ENCODE measurements at regions not wholly inside any gene's neighbourhood (a gene's known extent, or its start where the extent isn't known, plus 50 kb on each side); places are given as distances from the start of the nearest gene placed in this dataset.

DNA sequence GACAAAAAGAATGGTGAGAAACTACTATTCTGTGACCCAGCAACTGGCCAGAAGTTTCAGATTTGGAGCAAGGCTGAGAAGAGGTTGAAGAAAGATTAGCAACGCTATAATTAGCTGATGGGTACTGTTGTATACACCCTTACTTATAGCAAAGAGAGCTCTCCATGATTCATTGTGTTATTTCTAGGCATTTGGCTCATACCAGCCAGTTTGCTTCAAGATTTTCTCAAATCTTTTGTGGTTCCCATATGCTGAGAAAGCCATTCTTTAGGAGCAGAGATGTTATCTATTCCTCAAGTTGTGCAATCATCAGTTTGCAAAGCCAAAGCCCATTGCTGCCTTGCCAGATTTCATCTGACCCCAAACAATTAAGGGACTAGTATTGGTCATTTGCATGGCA is 179.4 kb downstream of the ETS1 start:
- DNase-seq (ENCODE audit: extremely low read depth, low read depth, low spot score): no peak

DNA sequence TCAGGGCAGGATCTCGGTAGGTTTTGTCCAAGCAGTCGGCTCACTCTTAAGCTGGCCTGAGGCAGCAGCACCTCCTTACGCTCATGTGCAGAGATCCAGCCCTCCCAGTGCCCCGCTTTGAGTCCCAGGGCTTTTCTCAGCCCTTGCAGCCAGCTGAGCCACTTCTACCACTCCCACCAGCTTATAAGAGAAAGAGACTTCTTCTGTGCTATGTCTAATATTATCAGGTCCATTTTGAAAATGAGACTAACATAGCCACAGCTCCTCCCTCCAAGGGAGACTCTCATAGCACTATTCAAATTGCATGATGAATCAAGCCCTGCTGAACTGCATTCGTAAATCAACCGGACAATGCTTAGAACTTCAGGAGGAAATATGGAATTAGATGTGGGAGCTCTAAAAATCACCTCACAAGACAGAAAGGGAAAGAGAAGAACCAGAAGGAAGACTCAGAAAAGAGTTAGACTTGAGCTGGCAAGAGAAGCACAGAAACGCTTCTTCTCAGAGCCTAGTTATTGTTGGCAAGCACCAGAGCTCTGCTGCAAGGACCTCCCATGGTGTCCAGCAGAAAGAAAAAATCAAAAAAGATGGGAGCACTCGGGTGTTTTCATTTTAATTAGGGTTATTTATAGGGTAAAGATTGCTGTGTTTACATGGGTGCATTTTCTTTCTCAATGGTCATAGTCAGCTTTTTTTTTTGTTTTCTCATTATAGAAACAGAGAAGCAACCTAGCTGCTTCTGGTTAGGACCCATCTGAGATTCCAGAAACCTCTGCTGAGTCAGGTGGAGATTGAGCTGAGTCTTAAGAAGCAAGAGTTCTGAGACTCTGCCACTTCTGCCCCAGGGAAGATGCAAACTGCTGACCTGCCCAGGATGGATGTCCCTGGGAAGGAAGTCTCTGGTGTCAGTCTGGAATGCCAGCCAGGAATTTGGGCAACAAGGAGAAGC is 181.4 kb downstream of the ETS1 start:
- DNase-seq (ENCODE audit: extremely low read depth, low read depth, low spot score): no peak

DNA sequence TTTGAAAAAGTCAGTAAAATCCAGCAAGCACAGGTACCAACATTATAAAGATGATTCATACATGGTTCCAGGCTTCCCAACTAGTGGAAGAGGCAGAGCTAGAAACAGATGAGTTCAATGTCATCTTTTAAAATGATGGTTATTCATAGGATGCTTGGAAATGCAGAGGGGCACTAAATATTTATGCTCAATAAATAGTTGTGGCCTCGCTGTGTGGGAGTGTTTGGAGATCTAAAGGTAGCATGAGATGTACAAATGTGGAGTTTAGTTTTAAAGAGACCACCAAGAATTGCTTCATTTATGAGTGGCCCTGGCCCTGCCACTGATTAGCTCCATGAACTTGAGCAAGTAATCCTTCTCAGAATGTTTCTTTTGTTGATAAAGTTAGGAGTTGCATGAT is 182.2 kb downstream of the ETS1 start:
- no peak for DNase-seq (ENCODE audit: extremely low read depth, low read depth, low spot score)

DNA sequence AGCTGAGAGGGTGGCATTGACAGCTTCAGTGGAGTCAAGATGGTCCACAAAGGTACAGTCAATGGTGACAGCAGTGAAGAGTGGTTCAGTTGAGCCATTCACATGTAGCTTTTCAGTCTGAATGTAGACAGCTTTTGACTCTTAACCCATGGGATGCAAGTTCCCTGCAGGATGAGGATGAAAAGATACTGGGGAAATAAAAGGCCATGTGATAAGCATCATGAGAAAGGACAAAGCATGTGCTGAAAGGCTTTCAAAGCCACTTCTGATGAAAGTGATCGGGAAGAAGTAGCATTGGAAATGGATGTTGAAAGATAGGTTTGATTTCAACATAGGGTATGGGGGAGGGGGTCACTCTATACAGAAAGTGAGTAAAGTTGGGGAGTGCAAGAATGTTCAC is 182.9 kb downstream of the ETS1 start:
- no peak for DNase-seq (ENCODE audit: extremely low read depth, low read depth, low spot score)

DNA sequence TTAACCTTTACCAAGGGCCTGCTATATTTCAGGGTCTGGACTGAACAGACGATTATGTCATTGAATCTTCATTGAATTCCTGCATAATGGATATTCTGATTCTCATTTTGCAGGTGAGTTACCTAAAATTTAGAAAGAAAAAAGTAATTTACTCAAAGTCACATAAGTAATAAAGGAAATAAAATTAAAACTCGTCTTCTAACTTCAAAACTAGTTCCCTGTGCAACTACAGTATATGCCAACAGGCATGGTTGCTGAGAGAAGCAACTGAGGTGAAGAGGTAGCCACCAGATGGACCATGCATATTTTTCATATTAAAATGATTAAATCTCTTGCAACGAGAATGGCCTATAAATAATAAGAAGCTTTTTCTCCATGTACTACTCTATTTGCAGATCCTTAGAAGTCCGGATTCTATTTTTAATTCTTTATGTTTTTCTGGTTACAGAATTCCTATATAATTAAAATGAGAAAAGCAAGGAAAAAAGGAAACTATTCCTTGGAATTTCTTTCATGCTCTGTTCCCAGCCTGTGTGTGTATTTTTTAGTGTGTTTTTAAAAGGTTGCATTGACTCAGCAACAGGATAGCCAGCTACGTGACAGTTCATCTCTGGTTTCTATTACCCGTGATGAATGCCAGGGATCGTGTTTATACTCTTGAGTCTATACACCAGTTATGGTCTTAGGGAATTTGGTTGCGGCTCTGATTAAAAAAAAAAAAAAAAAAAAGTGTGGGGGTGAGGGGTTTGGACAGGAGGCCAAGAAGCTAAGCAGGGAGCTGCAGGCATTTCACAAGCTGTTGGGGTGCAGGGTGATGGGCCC is 186.8 kb downstream of the ETS1 start:
- DNase-seq (ENCODE audit: extremely low read depth, low read depth, low spot score): no peak

DNA sequence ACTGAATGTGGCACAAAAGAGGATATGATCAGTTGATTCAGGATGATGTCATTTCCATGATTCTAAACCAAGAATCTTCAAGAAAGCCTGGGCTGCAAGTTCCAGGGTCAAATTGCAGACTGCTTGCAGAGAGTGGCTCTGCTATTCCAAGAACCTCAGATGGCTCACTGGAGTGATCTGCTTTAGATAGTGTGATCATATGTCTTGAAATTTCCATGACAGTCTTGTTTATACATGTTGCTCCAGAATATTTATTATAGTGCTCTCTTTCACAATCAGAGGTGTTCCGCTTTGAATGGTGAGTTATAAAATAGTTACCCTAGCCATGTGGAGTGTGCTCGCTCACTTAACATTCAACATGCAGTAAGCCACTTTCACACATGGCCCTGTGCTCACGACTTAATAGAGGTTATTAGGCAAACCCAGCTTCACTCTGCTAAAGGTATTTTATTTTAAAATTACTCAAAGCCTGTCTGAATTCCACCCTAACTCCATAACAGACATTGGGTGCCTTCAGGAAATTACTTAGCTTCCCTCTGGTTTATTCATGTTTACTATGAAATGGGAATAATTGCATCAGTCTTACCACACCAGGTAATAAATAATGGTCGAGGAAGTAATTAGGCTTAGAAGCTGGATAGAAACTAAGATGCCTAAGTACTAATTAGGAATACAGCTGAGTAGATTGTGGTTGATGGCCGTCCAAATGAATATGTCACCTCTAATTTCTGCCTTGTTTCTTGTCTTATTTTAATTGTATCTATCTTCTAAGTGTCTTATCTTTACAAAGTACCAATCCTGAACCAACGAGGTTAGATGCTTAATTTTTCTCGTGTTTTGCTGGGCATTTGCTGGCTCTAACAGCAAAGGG is 187.9 kb downstream of the ETS1 start:
- no peak for DNase-seq (ENCODE audit: extremely low read depth, low read depth, low spot score)

DNA sequence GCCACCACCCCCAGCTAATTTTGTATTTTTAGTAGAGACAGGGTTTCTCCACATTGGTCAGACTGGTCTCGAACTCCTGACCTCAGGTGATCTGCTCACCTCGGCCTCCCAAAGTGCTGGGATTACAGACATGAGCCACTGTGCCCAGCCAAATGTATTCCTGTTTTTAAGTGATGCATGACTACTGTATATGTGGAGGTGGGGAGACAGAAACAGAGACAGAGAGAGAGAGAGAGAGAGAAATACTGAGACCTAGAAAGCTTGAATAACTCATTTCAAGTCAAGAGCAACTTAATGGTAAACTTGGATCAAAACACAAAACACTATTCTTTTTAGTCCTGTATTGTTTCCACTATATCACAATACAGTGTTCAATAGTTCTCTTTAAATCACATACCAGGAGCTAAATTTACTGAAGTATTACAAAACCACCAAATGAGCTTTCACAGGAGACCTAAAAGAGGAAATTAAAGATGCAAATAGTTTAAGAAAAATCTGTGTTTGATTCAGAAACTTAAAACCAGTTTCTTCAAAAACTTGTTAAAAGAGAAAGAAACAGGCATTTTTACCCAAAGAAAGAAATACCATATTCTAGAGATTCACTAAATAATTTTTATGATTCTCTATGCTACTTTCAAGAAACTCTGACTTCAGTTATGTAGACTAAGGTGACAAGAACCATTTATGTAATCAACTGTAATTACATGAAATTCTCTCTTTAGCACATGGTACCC is 188.7 kb downstream of the ETS1 start:
- no peak for DNase-seq (ENCODE audit: extremely low read depth, low read depth, low spot score)

DNA sequence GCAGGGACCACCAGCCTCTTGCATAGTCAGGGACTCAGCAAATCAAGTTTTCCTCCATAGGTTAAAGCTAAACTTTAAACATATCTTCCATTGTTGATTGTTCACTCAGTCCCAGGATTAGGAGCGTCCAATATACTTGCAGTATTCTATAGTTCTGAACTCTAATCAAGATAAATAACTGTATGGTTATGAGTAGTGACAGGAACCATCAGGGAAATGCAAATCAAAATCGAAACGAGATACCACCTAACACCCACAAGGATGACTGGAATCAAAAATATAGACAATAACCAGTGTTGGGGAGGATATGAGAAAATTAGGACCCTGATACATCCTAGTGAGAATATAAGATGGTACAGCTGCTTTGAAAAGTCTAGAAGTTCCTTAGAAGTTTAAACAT is 190.0 kb downstream of the ETS1 start:
- no peak for DNase-seq (ENCODE audit: extremely low read depth, low read depth, low spot score)

DNA sequence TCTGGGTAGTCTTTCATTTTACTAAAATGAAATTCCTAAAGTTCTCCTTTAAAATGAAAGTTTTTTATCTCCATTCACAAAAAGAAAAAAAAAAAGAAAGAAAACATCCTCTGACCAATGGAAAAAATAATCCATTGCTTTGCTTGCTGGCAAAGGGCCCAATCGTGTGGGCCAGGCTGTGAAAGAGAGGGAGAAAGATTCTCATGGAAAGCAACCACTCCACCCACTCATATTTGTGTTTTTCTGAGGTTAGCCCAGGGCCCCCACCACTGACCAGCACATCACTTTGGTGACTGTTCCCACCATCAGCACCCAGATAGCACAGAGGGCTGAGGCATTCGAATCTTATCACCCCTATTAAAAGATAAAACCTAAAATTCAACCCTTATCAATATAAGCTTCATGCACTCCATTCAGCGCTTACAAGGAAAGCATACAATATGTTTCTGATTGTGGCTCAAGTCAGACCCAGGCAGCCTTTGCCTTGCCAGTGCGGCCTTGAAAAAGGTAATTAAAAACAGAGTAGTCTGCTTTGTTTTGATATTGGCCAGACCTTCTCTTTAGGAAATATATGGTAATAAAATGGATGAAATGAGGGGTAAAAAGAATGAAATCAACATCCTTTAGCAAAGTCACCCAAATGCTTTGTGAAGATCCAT is 192.8 kb downstream of the ETS1 start:
- DNase-seq (ENCODE audit: extremely low read depth, low read depth, low spot score): no peak

DNA sequence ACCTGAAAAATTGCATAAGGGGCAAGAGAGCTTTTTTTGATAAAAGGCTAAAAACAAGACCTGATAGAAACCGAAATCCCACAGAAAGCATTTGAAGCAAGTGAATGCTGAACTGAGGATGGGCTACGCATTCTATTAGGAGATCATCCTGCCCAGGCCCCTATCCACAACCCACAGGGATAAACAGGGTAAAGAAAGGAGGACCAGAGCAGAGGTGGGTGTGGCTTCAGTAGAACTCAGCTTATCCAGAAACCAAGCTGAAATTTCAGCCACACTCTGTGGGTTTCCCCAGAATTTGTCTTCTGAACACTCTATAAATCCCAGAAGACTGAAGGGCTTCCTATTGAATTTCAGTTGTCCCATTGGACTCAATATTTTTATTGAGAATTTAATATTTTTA is 195.1 kb downstream of the ETS1 start:
- DNase-seq (ENCODE audit: extremely low read depth, low read depth, low spot score): no peak

DNA sequence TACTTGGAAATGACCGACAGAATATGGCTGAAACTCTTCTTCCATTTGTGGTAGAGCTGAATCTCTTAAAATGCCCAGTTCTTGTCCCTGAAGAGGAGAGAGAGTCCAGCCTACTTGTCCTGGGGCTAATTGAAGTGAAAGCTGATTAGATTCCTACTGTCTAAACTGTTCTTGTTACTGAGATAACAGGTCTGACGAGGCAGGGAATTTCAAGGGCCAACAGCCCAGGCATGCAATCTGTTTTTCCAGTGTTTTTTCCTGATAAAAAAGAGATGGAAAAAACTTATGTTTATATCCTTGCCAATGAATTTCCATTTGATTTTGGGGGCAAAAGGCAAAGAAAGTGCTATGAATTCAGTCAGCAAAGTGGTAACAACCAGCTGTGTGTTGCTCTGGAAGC is 195.5 kb downstream of the ETS1 start:
- no peak for DNase-seq (ENCODE audit: extremely low read depth, low read depth, low spot score)

DNA sequence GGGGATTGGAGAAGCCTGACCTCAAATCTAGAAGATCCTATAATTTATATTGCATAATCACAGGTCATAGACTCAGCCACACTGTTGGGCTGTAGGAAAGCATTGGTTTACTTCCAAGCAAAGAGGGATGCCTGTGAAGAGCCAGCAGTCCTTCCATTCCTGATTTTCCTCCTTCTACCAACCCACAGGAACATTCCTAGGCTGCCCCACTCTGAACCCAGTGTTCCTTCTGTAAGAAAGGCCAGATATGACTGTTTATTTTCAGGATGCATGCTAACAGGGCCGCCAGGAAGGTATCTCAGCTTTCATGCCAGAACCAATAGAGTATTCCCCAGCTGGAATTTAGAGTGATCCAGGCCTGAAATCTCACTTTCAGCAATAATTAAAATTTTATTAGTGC is 197.1 kb downstream of the ETS1 start:
- DNase-seq (ENCODE audit: extremely low read depth, low read depth, low spot score): no peak

DNA sequence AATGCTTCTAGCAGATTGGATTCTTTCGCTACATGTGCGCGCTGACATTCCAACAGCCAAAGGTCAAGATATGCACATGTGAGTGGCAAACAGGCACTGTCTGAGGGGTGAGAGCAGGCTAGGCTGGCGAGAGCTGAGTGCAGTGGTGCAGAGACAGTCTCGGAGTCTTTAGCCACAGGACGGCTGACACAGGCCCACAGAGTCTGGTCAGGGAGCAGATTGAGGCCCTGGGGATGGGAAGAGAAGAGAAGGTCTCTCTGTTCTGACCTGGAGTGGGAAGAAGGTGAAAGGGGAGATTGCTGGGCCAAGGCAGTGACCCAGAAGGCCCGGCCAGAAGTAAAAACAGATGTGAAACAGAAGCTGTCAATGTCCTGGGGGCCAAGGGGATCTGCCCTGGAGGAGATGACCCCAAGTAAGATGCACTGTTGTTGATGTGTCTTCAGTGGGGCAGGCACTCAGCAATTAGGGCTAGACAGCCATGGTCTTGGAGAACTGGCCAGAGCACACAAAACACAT is 197.8 kb downstream of the ETS1 start:
- DNase-seq (ENCODE audit: extremely low read depth, low read depth, low spot score): no peak

DNA sequence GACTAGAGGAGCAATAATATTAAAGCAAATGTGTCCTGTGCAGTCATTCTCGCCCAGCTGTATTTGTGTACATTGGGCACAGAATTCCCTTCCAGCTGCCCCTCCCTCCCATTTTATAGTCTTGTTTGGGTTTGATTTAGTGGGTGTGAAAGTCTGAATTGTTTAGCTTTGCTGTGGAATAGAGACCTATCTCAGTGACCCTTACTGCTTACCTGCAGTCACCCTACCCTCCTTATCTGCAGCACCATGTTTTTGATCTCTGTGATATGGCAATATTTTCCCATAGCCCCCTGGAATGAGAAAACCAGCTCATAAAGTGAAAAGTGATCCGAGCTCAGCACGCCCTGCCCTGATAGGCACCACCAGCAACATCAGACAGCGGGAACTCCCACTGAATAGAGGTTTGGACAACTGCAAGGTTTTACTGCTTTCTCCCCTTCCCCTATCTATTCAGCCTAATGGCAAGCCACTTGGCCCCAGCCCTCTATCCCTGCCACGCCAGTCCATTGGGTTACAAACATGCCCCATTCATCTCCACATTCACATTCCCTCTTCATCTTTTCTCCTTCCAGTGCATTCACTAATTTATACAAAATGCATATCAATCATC is 199.0 kb downstream of the ETS1 start:
- DNase-seq (ENCODE audit: extremely low read depth, low read depth, low spot score): no peak

DNA sequence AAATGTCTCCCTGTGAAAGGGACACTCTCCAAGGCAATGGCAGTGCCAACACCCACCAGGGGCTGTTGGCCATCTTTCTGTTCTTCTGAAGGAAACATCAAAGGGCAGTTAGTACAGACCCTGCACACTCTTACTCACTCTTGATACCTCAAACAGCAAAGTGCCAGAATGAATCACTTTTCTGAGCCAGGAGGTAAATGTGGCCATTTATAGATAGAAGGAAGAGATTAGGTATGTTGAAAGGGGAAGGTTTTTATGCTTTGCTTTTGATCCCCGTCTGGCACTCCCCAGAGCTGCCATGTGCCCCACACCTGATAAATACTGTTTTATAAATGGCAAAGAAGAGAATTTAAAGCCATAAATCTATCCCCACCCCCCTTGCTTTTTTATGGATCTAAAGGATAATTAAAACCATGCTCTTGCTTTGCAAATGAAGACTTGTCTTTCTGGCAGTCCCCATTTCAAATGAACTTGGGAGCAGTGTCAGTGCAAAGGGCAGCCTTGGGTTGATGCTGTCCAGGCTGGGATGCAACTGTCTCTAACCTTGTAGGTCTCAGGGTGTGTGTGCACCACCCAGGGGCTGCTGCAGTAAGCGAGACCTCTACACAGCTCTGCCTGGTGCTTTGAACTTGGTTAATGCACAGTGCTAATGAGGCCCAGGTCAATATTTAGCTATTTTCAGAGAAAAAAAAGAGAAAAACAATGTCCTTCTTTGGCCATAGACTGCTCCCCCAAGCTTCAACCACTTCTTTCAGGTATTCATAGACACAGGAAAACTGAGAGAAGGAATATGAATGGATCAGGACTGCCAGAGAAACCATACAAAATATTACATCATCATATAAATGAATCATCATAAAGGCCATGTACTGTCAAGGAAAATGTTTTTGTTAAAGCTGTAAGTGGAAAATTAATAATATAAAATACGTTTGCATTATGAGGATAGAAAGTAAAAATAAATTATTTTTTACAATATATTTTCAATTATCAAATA is 207.5 kb downstream of the ETS1 start:
- DNase-seq (ENCODE audit: extremely low read depth, low read depth, low spot score): no peak

DNA sequence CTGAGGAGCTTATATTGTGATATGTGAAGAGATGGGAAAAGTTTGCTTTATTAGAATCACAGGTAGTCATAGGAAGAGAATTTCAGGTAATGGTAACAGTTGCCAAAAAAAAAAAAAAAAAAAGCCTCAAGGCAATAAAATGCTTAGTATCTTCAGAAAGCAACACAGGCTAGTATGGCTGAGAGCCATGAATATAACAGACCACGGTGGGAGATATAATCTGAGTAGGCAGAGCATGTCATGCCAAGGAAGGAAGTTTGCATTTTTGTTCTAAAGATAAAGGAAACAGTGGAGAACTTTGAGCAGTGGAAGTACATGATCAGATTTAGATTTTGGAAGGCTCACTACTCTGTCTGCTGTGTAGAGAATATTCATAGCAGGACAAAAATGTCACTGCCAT is 211.4 kb downstream of the ETS1 start:
- no peak for DNase-seq (ENCODE audit: extremely low read depth, low read depth, low spot score)

DNA sequence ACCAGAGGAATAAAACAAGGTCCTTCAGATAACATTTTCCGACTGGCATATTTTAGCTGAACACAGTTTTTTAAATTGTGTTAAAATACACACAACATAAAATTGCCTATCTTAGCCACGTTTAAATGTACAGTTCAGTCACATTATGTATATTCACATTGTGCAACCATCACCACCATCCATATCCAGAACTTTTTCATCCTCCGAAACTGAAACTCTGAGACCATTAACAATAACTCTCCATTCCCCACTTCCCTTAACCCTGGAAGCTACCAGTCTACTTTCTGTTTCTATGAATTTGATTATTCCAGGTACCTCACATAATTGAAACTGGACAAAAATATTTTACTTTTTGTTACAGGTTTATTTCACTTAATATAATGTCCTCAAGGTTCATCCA is 213.3 kb downstream of the ETS1 start:
- no peak for DNase-seq (ENCODE audit: extremely low read depth, low read depth, low spot score)

DNA sequence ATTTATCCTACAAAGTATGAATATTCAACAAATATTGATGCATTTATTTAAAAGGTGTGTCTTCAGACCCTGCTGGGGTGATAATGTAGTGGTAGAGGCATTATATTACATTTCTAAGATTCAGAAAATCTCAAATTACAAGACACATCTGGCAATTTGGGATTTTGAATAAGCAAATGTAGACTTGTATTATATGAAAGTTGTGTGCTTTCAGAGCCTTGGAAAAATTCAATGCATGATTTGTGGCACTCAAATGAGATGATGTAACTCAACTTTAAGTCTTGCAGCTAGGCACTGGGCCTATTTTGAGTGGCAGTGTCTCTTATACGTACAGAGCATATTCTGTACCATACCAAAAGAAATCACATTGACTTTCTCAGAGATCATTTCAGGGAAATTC is 214.4 kb downstream of the ETS1 start:
- no peak for DNase-seq (ENCODE audit: extremely low read depth, low read depth, low spot score)
